ENCODE measurements at regions not wholly inside any gene's neighbourhood (a gene's known extent, or its start where the extent isn't known, plus 50 kb on each side); places are given as distances from the start of the nearest gene placed in this dataset.

- no TSS peak for BruUV-seq (replicated peaks)
- Histone ChIP-seq H3K9ac (ENCODE audit: low read length) (no peak overlapping the region), H3K9me2 (ENCODE audit: insufficient read depth) (no peaks in the 10 kb centered on the region), H3K79me2 (ENCODE audit: insufficient read depth, low read length) (no peaks in the 10 kb centered on the region), H4K20me1 (ENCODE audit: insufficient read depth) (no peaks in the 10 kb centered on the region), H3K4me1 (ENCODE audit: control insufficient read depth in 1 of 2, insufficient read depth in 2 of 2, low read length in 2 of 2) (no peaks in the 10 kb centered on the region), H2AFZ (ENCODE audit: low read depth, low read length, poor library complexity, severe bottlenecking) (no peak overlapping the region), H3K27ac (ENCODE audit: low read depth, low read length) (no peak overlapping the region), H3K4me3 (replicated peaks in 1 of 2; ENCODE audit: low read depth in 1 of 2, low read length in 2 of 2) (no peak overlapping the region), H3K27me3 (ENCODE audit: insufficient read depth, low read length) (no peaks in the 10 kb centered on the region), H3K4me2 (ENCODE audit: low read length) (no peak overlapping the region), H3K9me3 (ENCODE audit: control insufficient read depth in 1 of 2, insufficient read depth in 1 of 2, low read depth in 1 of 2, low read length in 2 of 2) (peaks cover 8 to 20% of the 10 kb centered on the region in 2 experiments; a peak in 2 of 4 replicates), H3K36me3 (ENCODE audit: control insufficient read depth in 1 of 2, insufficient read depth in 2 of 2, low read length in 2 of 2) (no peaks in the 10 kb centered on the region)
- ChIA-PET POLR2A (no interaction called here), RAD21 (ENCODE audit: low non-redundant PET in 1 of 2, low total read pairs in 2 of 2, uncharacterized antibody in 2 of 2, unreplicated experiment in 2 of 2) (no interaction called here), CTCF (no interaction called here)
- intact Hi-C loops (cut with micrococcal nuclease): no loop called here
- TF ChIP-seq POLR2A (IDR thresholded peaks at IDR 0.05; ENCODE audit: borderline replicate concordance, extremely low read depth, insufficient read depth, insufficient read length) (no peak), ATF3 (IDR thresholded peaks at IDR 0.05) (no peak), CTCF (IDR thresholded peaks at IDR 0.05 in 2 of 3, conservative IDR thresholded peaks at IDR 0.05 in 1 of 3; ENCODE audit: borderline replicate concordance in 1 of 3, insufficient read depth in 1 of 3, low read depth in 2 of 3, low read length in 2 of 3) (no peak), ZNF274 (IDR thresholded peaks at IDR 0.05; ENCODE audit: low read depth, low read length) (no peak), TCF7L2 (IDR thresholded peaks at IDR 0.05; ENCODE audit: borderline replicate concordance, extremely low read depth, insufficient read depth, insufficient read length) (no peak), ZFX (IDR thresholded peaks at IDR 0.05) (no peak), JUND (IDR thresholded peaks at IDR 0.05) (no peak), EZH2phosphoT487 (IDR thresholded peaks at IDR 0.05; ENCODE audit: borderline replicate concordance) (no peak), EZH2 (IDR thresholded peaks at IDR 0.05) (no peak), ZBTB33 (IDR thresholded peaks at IDR 0.05; ENCODE audit: extremely low read depth, insufficient replicate concordance, low read length) (no peak), SRF (IDR thresholded peaks at IDR 0.05; ENCODE audit: low read depth) (no peak), YY1 (IDR thresholded peaks at IDR 0.05; ENCODE audit: extremely low read depth, insufficient replicate concordance, low read depth, low read length) (no peak), CEBPB (IDR thresholded peaks at IDR 0.05; ENCODE audit: low read depth) (no peak), ELF1 (IDR thresholded peaks at IDR 0.05; ENCODE audit: borderline replicate concordance, low read depth) (no peak), MAX (IDR thresholded peaks at IDR 0.05) (no peak), SP1 (IDR thresholded peaks at IDR 0.05; ENCODE audit: low read depth) (no peak), FOSL1 (IDR thresholded peaks at IDR 0.05; ENCODE audit: low read depth) (no peak), POLR2AphosphoS5 (IDR thresholded peaks at IDR 0.05; ENCODE audit: low read depth, low read length) (no peak), RAD21 (IDR thresholded peaks at IDR 0.05; ENCODE audit: low read depth) (no peak), EGR1 (IDR thresholded peaks at IDR 0.05; ENCODE audit: low read depth) (no peak)
- ATAC-seq (no peak), DNase-seq (ENCODE audit: low read depth, low spot score) (no peak)
Observed at GRCh38 chr10:36638462-36639155, 486.8 kb upstream of the ANKRD30A start.
